SK-N-MC (cell line): ENCODE measurements at regions not wholly inside any gene's neighbourhood (a gene's known extent, or its start where the extent isn't known, plus 50 kb on each side); places are given as distances from the start of the nearest gene placed in this dataset.

Experiments
- EZH2 ChIP-seq: fragments of 200-600 bp; sonication (generic); IDR thresholded peaks from one replicate; pipeline ENCODE4 v1.6.1; 2017; ENCODE audit warnings: antibody characterized with exemption
- POLR2AphosphoS5 ChIP-seq: IDR thresholded peaks from 2 replicates; pipeline ENCODE4 v1.6.1; 2012; ENCODE audit warnings: mild to moderate bottlenecking, low read depth, low read length, borderline replicate concordance

DNA sequence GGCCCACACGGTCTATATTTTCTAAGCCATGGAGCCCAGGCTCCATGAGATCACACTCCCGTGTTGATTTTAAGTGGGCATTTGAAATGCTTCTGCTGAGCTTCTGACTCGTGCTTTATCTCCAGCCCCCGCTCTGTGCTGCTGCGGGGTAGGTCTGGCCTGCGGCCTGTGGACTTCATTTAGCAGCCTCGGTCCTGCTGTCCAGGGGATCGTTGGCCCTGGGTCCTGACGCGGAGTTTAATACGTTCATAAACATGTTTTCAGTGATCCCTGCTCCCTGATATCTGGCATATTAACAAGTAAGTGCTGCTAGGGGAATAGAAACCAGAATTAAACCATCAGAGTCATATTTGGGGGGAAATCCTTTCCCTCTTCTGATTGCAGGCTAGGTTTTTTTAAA is 540.3 kb upstream of the MGMT start:
- TF ChIP-seq EZH2 (no peak), POLR2AphosphoS5 (no peak)
